ENCODE measurements at regions not wholly inside any gene's neighbourhood (a gene's known extent, or its start where the extent isn't known, plus 50 kb on each side); places are given as distances from the start of the nearest gene placed in this dataset.
A peak's percentile ranks its signal among the peaks of the same experiment; 100 is the strongest.

GRCh38 chr13:26951581-26952177, 191.1 kb upstream of the GPR12 start:
- POLR2A ChIA-PET: no interaction called here
- Mint-ChIP-seq H3K9me3 (no peaks in the 10 kb centered on the region), H3K4me3 (no peak overlapping the region), H3K27ac (no peak overlapping the region), H3K36me3 (ENCODE audit: low read depth) (no peaks in the 10 kb centered on the region), H3K4me1 (no peaks in the 10 kb centered on the region), H3K27me3 (peaks cover 8% of the 10 kb centered on the region)
- DNase-seq: no peak
- CTCF ChIA-PET: interaction anchor here (0.6 kb wide), 1 partner anchor 381 kb away, joined by 3 read pairs; no protein-coding TSS in a partner anchor

GRCh38 chr13:26950968-26951367, 190.4 kb upstream of the GPR12 start:
- Mint-ChIP-seq H3K4me1 (no peaks in the 10 kb centered on the region), H3K27ac (no peak overlapping the region), H3K9me3 (no peaks in the 10 kb centered on the region), H3K36me3 (ENCODE audit: low read depth) (no peaks in the 10 kb centered on the region), H3K27me3 (peaks cover 9% of the 10 kb centered on the region), H3K4me3 (no peak overlapping the region)
- DNase-seq: no peak
- ChIA-PET POLR2A (no interaction called here), CTCF (no interaction called here)

- ChIA-PET POLR2A (no interaction called here), CTCF (no interaction called here)
- no peak overlapping the region for H3K4me3 Mint-ChIP-seq
- no peak overlapping the region for H3K27ac Mint-ChIP-seq
- peaks cover 9% of the 10 kb centered on the region for H3K27me3 Mint-ChIP-seq
- H3K4me1 Mint-ChIP-seq: no peaks in the 10 kb centered on the region
- no peaks in the 10 kb centered on the region for H3K36me3 Mint-ChIP-seq (ENCODE audit: low read depth)
- H3K9me3 Mint-ChIP-seq: no peaks in the 10 kb centered on the region
- no peak for DNase-seq
Measured at GRCh38 chr13:26950546-26950945, 190.0 kb upstream of the GPR12 start.

GRCh38 chr13:26949701-26950502, 189.3 kb upstream of the GPR12 start:
- no peaks in the 10 kb centered on the region for H3K4me1 Mint-ChIP-seq
- no peaks in the 10 kb centered on the region for H3K36me3 Mint-ChIP-seq (ENCODE audit: low read depth)
- peaks cover 11% of the 10 kb centered on the region for H3K27me3 Mint-ChIP-seq
- POLR2A ChIA-PET: no interaction called here
- no peaks in the 10 kb centered on the region for H3K9me3 Mint-ChIP-seq
- H3K4me3 Mint-ChIP-seq: no peak overlapping the region
- CTCF ChIA-PET: interaction anchor here (0.8 to 1.2 kb wide), 2 partner anchors 35 to 412 kb away, joined by 3 to 4 read pairs; no protein-coding TSS in a partner anchor
- no peak overlapping the region for H3K27ac Mint-ChIP-seq
- no peak for DNase-seq

- Mint-ChIP-seq H3K4me1 (no peaks in the 10 kb centered on the region), H3K36me3 (ENCODE audit: low read depth) (no peaks in the 10 kb centered on the region), H3K9me3 (no peaks in the 10 kb centered on the region), H3K4me3 (no peak overlapping the region), H3K27me3 (peaks cover 12% of the 10 kb centered on the region), H3K27ac (no peak overlapping the region)
- CTCF ChIA-PET: interaction anchor here (2.0 kb wide), 1 partner anchor 411 kb away, joined by 7 read pairs; no protein-coding TSS in a partner anchor
- POLR2A ChIA-PET: no interaction called here
- DNase-seq: no peak
Measured at GRCh38 chr13:26948353-26948752, 187.8 kb upstream of the GPR12 start.

GRCh38 chr13:26946684-26947343, 186.2 kb upstream of the GPR12 start:
- H3K36me3 Mint-ChIP-seq (ENCODE audit: low read depth): no peaks in the 10 kb centered on the region
- no peak overlapping the region for H3K4me3 Mint-ChIP-seq
- ChIA-PET CTCF (interaction anchor here (0.6 to 2.3 kb wide), 13 partner anchors 10 to 880 kb away, joined by 3 to 16 read pairs (median 3); no protein-coding TSS in a partner anchor), POLR2A (no interaction called here)
- no peak overlapping the region for H3K27ac Mint-ChIP-seq
- H3K9me3 Mint-ChIP-seq: no peaks in the 10 kb centered on the region
- H3K27me3 Mint-ChIP-seq: peaks cover 15% of the 10 kb centered on the region
- no peaks in the 10 kb centered on the region for H3K4me1 Mint-ChIP-seq
- DNase-seq: no peak

- no peak overlapping the region for H3K4me3 Mint-ChIP-seq
- ChIA-PET CTCF (interaction anchor here (0.6 kb wide), 1 partner anchor 420 kb away, joined by 3 read pairs; no protein-coding TSS in a partner anchor), POLR2A (no interaction called here)
- H3K9me3 Mint-ChIP-seq: no peaks in the 10 kb centered on the region
- H3K27me3 Mint-ChIP-seq: peaks cover 15% of the 10 kb centered on the region
- no peak for DNase-seq
- H3K4me1 Mint-ChIP-seq: no peaks in the 10 kb centered on the region
- no peak overlapping the region for H3K27ac Mint-ChIP-seq
- no peaks in the 10 kb centered on the region for H3K36me3 Mint-ChIP-seq (ENCODE audit: low read depth)
Measured at GRCh38 chr13:26943748-26944147, 183.2 kb upstream of the GPR12 start.

- no peak overlapping the region for H3K27ac Mint-ChIP-seq
- no peaks in the 10 kb centered on the region for H3K9me3 Mint-ChIP-seq
Measured at GRCh38 chr13:26942184-26942583, 181.6 kb upstream of the GPR12 start.

GRCh38 chr13:26941345-26942174, 181.0 kb upstream of the GPR12 start:
- ChIA-PET POLR2A (no interaction called here), CTCF (interaction anchor here (0.6 to 1.3 kb wide), 3 partner anchors 10 to 1856 kb away, joined by 3 read pairs; no protein-coding TSS in a partner anchor)
- H3K9me3 Mint-ChIP-seq: no peaks in the 10 kb centered on the region
- DNase-seq: no peak
- peaks cover 13% of the 10 kb centered on the region for H3K27me3 Mint-ChIP-seq
- no peaks in the 10 kb centered on the region for H3K36me3 Mint-ChIP-seq (ENCODE audit: low read depth)
- no peak overlapping the region for H3K4me3 Mint-ChIP-seq
- H3K27ac Mint-ChIP-seq: no peak overlapping the region
- H3K4me1 Mint-ChIP-seq: no peaks in the 10 kb centered on the region

More at GRCh38 chr13:26942184-26942583, 181.6 kb upstream of the GPR12 start:
- no peaks in the 10 kb centered on the region for H3K36me3 Mint-ChIP-seq (ENCODE audit: low read depth)
- no peak overlapping the region for H3K4me3 Mint-ChIP-seq
- ChIA-PET POLR2A (no interaction called here), CTCF (interaction anchor here (0.6 to 1.3 kb wide), 3 partner anchors 10 to 1855 kb away, joined by 3 read pairs; no protein-coding TSS in a partner anchor)
- H3K4me1 Mint-ChIP-seq: no peaks in the 10 kb centered on the region
- no peak for DNase-seq
- peaks cover 14% of the 10 kb centered on the region for H3K27me3 Mint-ChIP-seq

- no peaks in the 10 kb centered on the region for H3K36me3 Mint-ChIP-seq (ENCODE audit: low read depth)
Measured at GRCh38 chr13:26934096-26934495, 173.5 kb upstream of the GPR12 start.

GRCh38 chr13:26932465-26932864, 171.9 kb upstream of the GPR12 start:
- no peaks in the 10 kb centered on the region for H3K9me3 Mint-ChIP-seq
- H3K27ac Mint-ChIP-seq: no peak overlapping the region
- H3K36me3 Mint-ChIP-seq (ENCODE audit: low read depth): no peaks in the 10 kb centered on the region
- H3K4me1 Mint-ChIP-seq: peaks cover 4% of the 10 kb centered on the region
- H3K4me3 Mint-ChIP-seq: no peak overlapping the region
- POLR2A ChIA-PET: no interaction called here
- DNase-seq: no peak
- peaks cover 4% of the 10 kb centered on the region for H3K27me3 Mint-ChIP-seq
- CTCF ChIA-PET: interaction anchor here (1.4 to 3.0 kb wide), 2 partner anchors 10 to 13 kb away, joined by 3 to 14 read pairs; no protein-coding TSS in a partner anchor

More at GRCh38 chr13:26934096-26934495, 173.5 kb upstream of the GPR12 start:
- peaks cover 4% of the 10 kb centered on the region for H3K4me1 Mint-ChIP-seq
- DNase-seq: no peak
- no peaks in the 10 kb centered on the region for H3K9me3 Mint-ChIP-seq
- no peaks in the 10 kb centered on the region for H3K27me3 Mint-ChIP-seq
- ChIA-PET POLR2A (no interaction called here), CTCF (no interaction called here)
- no peak overlapping the region for H3K4me3 Mint-ChIP-seq
- no peak overlapping the region for H3K27ac Mint-ChIP-seq

GRCh38 chr13:26929971-26930730, 169.6 kb upstream of the GPR12 start:
- Mint-ChIP-seq H3K27ac (no peak overlapping the region), H3K36me3 (ENCODE audit: low read depth) (no peaks in the 10 kb centered on the region), H3K4me3 (no peak overlapping the region), H3K4me1 (peaks cover 4% of the 10 kb centered on the region), H3K27me3 (peaks cover 9% of the 10 kb centered on the region), H3K9me3 (no peaks in the 10 kb centered on the region)
- CTCF ChIA-PET: interaction anchor here (0.6 to 3.0 kb wide), 16 partner anchors 10 to 448 kb away, joined by 3 to 15 read pairs (median 4); no protein-coding TSS in a partner anchor
- POLR2A ChIA-PET: no interaction called here
- peak; percentile 65 for DNase-seq
